ENCODE measurements at regions not wholly inside any gene's neighbourhood (a gene's known extent, or its start where the extent isn't known, plus 50 kb on each side); places are given as distances from the start of the nearest gene placed in this dataset.

GRCh38 chr2:104262714-104263113, 591.2 kb upstream of the POU3F3 start:
- TF ChIP-seq CTCF (IDR thresholded peaks at IDR 0.05) (no peak), POLR2A (IDR thresholded peaks at IDR 0.05) (no peak)

Data from uterus (tissue), 2 donors.